GM21390 (cell line): ENCODE measurements at regions not wholly inside any gene's neighbourhood (a gene's known extent, or its start where the extent isn't known, plus 50 kb on each side); places are given as distances from the start of the nearest gene placed in this dataset.
"Not testable (repeated sequence)": the region's sequence is repeated elsewhere in the genome, so short reads cannot be mapped to it uniquely, and the experiment has no call there.

Experiments
- ATAC-seq: cut with Tn5 transposase; IDR thresholded peaks from one replicate; pipeline ENCODE4 v1.9.1; 2021; ENCODE audit not compliant: unreplicated experiment

- no peak for ATAC-seq
These were observed 189.0 kb upstream of the NFIA start for GRCh38 chr1:60893136-60893930.

GRCh38 chr1:60891765-60892164, 190.6 kb upstream of the NFIA start:
- no peak for ATAC-seq

DNA sequence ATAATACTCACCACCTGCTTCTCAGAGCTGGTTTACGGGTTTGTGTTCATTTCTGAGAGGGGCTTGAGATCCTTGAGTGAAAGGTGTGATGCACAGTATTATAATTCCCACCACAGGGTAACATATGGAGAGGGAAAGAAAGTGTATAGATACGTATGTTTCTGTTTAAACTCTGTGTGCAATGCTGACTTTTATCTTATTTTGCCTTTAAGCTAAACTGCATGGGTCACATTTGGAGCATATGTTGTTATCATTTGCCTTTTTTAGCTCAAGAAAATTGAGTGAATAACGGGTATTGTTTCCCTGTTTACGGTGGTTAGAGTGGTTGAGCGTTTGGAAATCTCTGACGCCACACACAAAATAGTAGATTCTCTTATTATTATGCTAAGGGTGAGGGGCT, 191.1 kb upstream of the NFIA start:
- ATAC-seq: no peak

DNA sequence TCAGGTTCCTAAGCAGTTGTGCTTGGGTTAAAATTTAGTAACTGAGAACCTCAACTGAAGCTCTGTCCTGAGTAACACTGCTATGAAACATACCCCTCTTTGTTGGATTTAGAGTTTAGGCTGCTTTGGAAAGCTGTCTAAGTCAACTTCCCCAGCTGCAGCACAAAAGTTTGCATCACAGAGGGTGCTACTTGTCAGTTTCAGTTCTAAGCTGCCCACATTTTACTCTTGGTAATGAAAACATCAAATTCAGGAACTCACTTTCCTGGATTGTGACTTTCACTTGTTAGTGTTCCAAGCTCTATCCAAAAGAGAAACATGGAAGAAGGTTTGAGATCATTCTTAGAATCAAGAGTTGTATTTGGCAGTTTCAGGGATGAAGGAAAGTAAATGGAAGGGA, 191.7 kb upstream of the NFIA start:
- no peak for ATAC-seq

GRCh38 chr1:60889709-60890108, 192.7 kb upstream of the NFIA start:
- ATAC-seq: no peak

DNA sequence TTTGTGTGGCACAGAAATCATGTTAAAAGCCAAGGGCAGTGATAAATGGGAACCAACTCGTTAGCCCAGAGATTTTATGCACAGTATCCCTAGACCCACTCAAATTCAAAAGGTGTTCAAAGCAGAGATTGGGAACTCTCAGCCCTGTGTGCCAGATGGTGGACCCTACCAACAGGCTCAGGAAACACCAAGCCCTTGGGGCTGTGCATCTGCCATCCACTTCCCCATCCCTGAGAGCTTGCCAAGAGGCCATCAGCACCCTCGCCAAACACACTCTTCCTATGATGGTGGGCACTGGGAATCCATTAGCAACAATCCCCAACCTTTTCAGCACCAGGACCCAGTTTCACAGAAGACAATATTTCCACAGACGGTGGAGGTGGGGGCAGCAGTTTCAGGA, 194.2 kb upstream of the NFIA start:
- no peak for ATAC-seq

DNA sequence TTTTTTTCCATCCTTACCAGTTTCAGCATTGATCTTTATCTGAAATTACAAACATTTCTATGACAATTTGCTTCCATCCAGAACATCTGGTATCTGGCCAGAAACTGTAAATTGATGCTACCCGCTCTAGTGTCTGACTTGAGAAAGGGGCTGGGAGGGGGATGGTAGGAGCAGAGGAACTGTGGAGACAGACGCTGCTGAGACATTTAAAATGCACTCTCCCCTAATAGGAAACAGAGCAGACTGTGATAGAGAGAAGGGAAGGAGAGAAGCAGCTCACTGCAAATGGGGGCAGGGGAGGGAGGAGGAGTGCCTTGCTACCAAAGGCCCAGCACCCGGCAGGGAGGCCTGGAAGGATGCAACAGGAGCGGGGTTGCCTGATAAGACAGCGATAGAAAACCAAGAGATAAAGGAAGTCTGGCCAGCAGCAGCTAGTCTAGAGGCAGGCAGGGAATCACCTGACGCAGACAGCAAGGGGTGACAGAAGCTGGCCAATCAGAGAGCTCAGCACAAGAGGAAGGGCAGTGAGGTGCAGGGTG, 195.5 kb upstream of the NFIA start:
- ATAC-seq: no peak

DNA sequence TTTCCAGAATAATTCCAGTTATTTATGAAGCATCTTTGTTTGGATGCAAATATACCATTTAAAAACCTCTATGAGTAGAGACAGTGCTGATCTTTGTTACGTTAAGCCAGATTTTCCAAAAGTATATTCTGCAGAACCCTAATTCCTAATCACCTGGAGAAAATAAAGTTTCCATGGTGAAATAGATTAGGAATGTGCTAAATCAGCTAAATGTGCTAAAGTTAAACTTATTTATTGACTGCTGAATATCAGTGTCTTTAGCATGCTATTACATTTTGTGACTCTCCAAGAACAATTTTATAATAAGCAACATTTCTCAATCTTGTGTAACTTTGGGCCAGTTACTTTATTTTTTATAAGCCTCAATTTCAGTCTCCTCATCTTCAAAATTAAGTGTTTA, 196.3 kb upstream of the NFIA start:
- ATAC-seq: no peak

DNA sequence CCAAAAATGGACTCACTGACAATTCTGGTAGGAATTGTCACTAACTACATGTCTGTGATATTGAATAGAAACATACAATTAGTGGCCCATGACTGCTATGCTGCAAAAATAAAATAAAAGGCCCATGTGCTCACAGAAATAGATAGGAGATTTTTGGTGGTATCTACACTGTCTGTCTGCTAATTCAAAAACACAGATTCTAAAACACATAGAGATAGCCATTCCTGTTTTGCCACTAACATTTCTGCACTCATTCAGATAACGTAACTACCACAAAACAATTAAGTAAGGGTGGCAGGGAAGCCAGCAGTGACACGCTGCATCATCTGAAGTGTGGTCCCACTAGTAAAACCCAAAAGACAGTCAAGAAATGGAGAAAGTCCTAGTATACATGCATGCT, 202.2 kb upstream of the NFIA start:
- no peak for ATAC-seq

GRCh38 chr1:60878323-60878722, 204.0 kb upstream of the NFIA start:
- no peak for ATAC-seq

GRCh38 chr1:60877376-60877775, 205.0 kb upstream of the NFIA start:
- ATAC-seq: no peak

GRCh38 chr1:60876952-60877351, 205.4 kb upstream of the NFIA start:
- no peak for ATAC-seq

DNA sequence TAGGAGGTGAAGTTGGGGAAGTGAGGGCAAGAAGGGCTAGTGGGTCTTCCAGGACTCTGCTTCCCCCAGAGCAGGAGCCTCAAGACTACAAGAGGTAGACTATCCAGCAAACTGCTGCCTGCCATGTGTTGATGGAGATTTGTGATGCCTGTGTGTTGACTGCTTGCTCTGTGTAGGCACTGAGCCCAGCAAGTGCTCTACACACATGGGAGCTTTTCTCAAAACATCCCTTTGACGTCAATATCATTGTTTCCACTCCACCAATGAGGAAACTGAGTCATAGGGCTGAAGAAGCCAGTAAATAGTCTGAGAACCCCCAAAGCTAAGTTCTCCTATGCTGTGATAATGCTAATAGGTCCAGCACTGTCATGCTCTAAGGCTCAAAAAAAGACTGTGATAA, 207.2 kb upstream of the NFIA start:
- ATAC-seq: no peak

- no peak for ATAC-seq
These were observed 207.6 kb upstream of the NFIA start for GRCh38 chr1:60874718-60875117.

DNA sequence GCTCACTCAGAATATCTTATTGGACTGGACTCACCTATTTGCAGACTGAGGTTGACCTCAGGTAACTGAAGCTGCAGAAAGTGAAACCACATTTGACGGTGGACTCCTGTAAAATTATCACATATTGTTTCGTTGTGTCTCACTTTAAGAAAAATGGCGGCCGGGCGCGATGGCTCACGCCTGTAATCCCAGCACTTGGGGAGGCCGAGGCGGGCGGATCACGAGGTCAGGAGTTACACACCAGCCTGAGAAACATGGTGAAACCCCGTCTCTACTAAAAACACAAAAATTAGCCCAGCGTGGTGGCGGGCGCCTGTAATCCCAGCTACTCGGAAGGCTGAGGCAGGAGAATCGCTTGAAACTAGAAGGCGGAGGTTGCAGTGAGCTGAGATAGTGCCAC, 209.0 kb upstream of the NFIA start:
- ATAC-seq: not testable (repeated sequence)

- no peak for ATAC-seq
These were observed 209.8 kb upstream of the NFIA start for GRCh38 chr1:60872426-60873054.

DNA sequence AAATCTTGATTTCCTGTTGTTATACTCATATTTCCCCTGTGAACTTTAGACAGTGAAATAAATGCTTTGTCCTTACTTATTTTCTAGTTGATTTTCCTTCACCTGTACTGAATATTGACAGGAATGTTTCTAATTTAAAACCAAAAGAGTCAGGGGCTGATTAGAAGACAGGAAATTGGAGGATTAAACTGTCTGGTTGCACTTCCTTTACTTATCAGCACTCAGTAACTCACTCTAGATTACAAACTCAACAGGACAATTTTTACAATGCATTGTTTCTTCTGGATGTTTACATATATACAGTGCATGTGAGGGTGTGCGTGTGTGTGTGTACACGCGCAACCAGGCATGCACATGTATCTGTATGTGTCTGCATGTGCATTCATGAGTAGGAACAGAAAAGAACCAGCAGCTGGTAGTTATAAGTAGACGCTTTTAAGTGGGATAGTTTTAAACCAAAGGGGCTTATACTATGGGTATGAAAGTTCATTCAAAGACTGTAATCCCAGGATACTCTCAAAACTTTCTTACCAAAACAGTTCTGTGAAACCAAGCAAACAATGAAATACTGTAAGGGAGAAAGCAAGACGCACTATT, 212.0 kb upstream of the NFIA start:
- no peak for ATAC-seq

- no peak for ATAC-seq
These were observed 213.3 kb upstream of the NFIA start for GRCh38 chr1:60868901-60869663.

- no peak for ATAC-seq
These were observed 214.6 kb upstream of the NFIA start for GRCh38 chr1:60867782-60868181.

GRCh38 chr1:60866917-60867531, 215.3 kb upstream of the NFIA start:
- ATAC-seq: no peak
